HepG2 (cell line): ENCODE measurements at regions not wholly inside any gene's neighbourhood (a gene's known extent, or its start where the extent isn't known, plus 50 kb on each side); places are given as distances from the start of the nearest gene placed in this dataset.

ENCODE experiments used
- ATAC-seq: fragments of 200-7000 bp; cut with Tn5 transposase; 3 replicates; pipeline ENCODE4 v1.9.1; 2020; ENCODE audit warnings: mild to moderate bottlenecking, moderate library complexity
- BruUV-seq: library from RNA; stranded (reverse); fragments of 400-500 nt; replicated peaks from 2 replicates; lab custom pipeline; 2021; lab: Mats Ljungman, UMichigan
- CTCF ChIA-PET: fragments of 300-600 bp; formaldehyde crosslinking; extraction: SDS; loops from one replicate; lab custom pipeline; 2021; ENCODE audit warnings: low total read pairs, inconsistent platforms, low intra/inter-chr PET ratio; lab: Yijun Ruan, JAX
- POLR2A ChIA-PET: fragments of 350-600 bp; sonication (Branson Sonifier 250); formaldehyde crosslinking; loops from one replicate; lab custom pipeline; 2020; ENCODE audit warnings: antibody characterized with exemption, inconsistent platforms; lab: Yijun Ruan, JAX
- DNase-seq: peaks from one replicate; pipeline ENCODE4 v3.0.0-alpha.2; 2015; ENCODE audit warnings: low spot score
- FAIRE-seq: peaks from 3 replicates; lab custom pipeline; 2011; peaks lifted over from hg19 to GRCh38; lab: Jason Lieb, UNC
- H2AFZ ChIP-seq: one replicate; pipeline ENCODE4 v1.6.1; 2011; ENCODE audit warnings: low read length, inconsistent platforms
- H3K27ac ChIP-seq: fragments of 300-600 bp; 3 replicates; pipeline ENCODE4 v1.8.0; 2011; ENCODE audit warnings: mixed run types, mild to moderate bottlenecking, mixed read lengths, low read length, inconsistent platforms; ENCODE audit not compliant: insufficient read depth; ENCODE audit errors: extremely low read length
- H3K27me3 ChIP-seq, 2 experiments: fragments of 200-600 bp in 1 of 2; 2 replicates in 1 of 2; 3 replicates in 1 of 2; pipeline versions ENCODE4 v1.6.0 to v1.8.0; 2011; ENCODE audit warnings: low read length in 2 of 2, mild to moderate bottlenecking in 2 of 2, moderate library complexity in 2 of 2, inconsistent platforms in 1 of 2; ENCODE audit not compliant: insufficient read depth in 2 of 2, control insufficient read depth in 1 of 2
- H3K36me3 ChIP-seq, 2 experiments: fragments of 200-600 bp in 1 of 2; replicated peaks in 1 of 2; 2 replicates in 1 of 2; 3 replicates in 1 of 2; pipeline versions ENCODE4 v1.5.1 to v1.8.0; 2011; ENCODE audit warnings: low read length in 2 of 2, inconsistent platforms in 1 of 2; ENCODE audit not compliant: insufficient read depth in 2 of 2, control insufficient read depth in 1 of 2
- H3K4me1 ChIP-seq: 2 replicates; pipeline ENCODE4 v1.5.1; 2012; ENCODE audit warnings: low read length, inconsistent platforms; ENCODE audit not compliant: insufficient read depth
- H3K4me2 ChIP-seq: 2 replicates; pipeline ENCODE4 v1.6.0; 2011; ENCODE audit warnings: low read depth, low read length, inconsistent platforms
- H3K4me3 ChIP-seq, 3 experiments: fragments of 200-600 bp in 1 of 3; sonication (generic), shearing (Covaris generic) in 1 of 3; replicated peaks in 1 of 3; 2 replicates each; pipeline ENCODE4 v1.5.1; 2011 to 2016; ENCODE audit warnings: low read length in 3 of 3, inconsistent platforms in 2 of 3, low read depth in 2 of 3, mild to moderate bottlenecking in 2 of 3, control low read depth in 1 of 3, mixed read lengths in 1 of 3; ENCODE audit not compliant: insufficient read depth in 1 of 3
- H3K79me2 ChIP-seq: one replicate; pipeline ENCODE4 v1.6.1; 2011; ENCODE audit warnings: low read length, inconsistent platforms; ENCODE audit not compliant: insufficient read depth
- H3K9ac ChIP-seq: 2 replicates; pipeline ENCODE4 v1.6.0; 2011; ENCODE audit warnings: mild to moderate bottlenecking, low read depth, low read length, inconsistent platforms; ENCODE audit not compliant: insufficient read depth
- H3K9me3 ChIP-seq: 2 replicates; pipeline ENCODE4 v1.5.1; 2012; ENCODE audit warnings: mild to moderate bottlenecking, low read length
- H4K20me1 ChIP-seq: 2 replicates; pipeline ENCODE4 v1.6.0; 2011; ENCODE audit warnings: inconsistent platforms, mild to moderate bottlenecking, low read length, moderate library complexity; ENCODE audit not compliant: insufficient read depth
- BRD4 ChIP-seq: sonication (generic); formaldehyde crosslinking; IDR thresholded peaks from 2 replicates; pipeline ENCODE4 v1.4.0; 2020; ENCODE audit warnings: missing genetic modification reagents
- NFE2L1 ChIP-seq: sonication (generic); formaldehyde crosslinking; IDR thresholded peaks from 2 replicates; pipeline ENCODE4 v1.4.0; 2020; ENCODE audit warnings: missing genetic modification reagents, mild to moderate bottlenecking, borderline replicate concordance
- PHB2 ChIP-seq: fragments of 450-650 bp; IDR thresholded peaks from 2 replicates; pipeline ENCODE4 v1.6.1; 2018; ENCODE audit not compliant: partially characterized antibody
- ZNF547 ChIP-seq: sonication (generic); formaldehyde crosslinking; IDR thresholded peaks from 2 replicates; pipeline ENCODE4 v1.5.1; 2020; ENCODE audit warnings: mild to moderate bottlenecking, missing genetic modification reagents
- WGBS: methylation state at CpG from one replicate; pipeline ENCODE4 v1.1.6; 2017; ENCODE audit warnings: low lambda C conversion rate; 5-methylcytosine and 5-hydroxymethylcytosine counted together
- in situ Hi-C: cut with HindIII; loops from 2 replicates; pipeline ENCODE4 v1.10.0; 2017; ENCODE audit warnings: low pct_unique_long_range_greater_than_20kb; ENCODE audit not compliant: extremely low pct_ligation_motif_present
- intact Hi-C: fragments of 100-400 bp; cut with micrococcal nuclease; formaldehyde crosslinking; loops from one replicate; pipeline ENCODE4 v1.10.0; 2022; ENCODE audit not compliant: unreplicated experiment
- TF ChIP-seq, protein P1 (sequence below): sonication (generic); formaldehyde crosslinking; IDR thresholded peaks from 2 replicates; pipeline ENCODE4 v1.8.1; 2023; ENCODE audit warnings: missing genetic modification reagents, inconsistent platforms, borderline replicate concordance
- TF ChIP-seq, protein P2 (sequence below): sonication (generic); formaldehyde crosslinking; IDR thresholded peaks from 2 replicates; pipeline ENCODE4 v1.4.0; 2020; ENCODE audit warnings: missing genetic modification reagents

DNA sequence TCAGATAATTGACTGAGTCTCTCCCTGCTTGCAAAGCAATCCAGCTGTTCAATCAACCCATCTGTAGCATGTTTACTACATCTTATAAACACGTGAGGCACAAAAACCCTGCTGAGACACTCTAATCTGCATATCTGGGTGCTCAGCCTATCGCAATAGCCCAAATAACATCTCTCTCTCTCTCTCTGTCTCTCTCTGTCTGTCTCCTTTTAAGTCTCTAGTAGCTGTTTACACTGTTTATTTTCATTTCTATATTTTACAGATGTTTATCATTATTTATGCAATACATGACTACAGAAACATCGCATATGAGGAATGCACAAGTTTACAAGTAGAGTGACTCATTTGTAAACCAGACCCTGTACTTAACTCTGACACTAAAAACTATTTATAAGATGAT, 422.1 kb upstream of the DSEL start:
- TF ChIP-seq, protein P1, sequence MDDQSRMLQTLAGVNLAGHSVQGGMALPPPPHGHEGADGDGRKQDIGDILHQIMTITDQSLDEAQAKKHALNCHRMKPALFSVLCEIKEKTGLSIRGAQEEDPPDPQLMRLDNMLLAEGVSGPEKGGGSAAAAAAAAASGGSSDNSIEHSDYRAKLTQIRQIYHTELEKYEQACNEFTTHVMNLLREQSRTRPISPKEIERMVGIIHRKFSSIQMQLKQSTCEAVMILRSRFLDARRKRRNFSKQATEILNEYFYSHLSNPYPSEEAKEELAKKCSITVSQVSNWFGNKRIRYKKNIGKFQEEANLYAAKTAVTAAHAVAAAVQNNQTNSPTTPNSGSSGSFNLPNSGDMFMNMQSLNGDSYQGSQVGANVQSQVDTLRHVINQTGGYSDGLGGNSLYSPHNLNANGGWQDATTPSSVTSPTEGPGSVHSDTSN (CRISPR knock-in tag) = no peak
- TF ChIP-seq NFE2L1 (CRISPR knock-in tag) (no peak), PHB2 (no peak), BRD4 (CRISPR knock-in tag) (no peak), ZNF547 (CRISPR knock-in tag) (no peak)
- TF ChIP-seq, protein P2, sequence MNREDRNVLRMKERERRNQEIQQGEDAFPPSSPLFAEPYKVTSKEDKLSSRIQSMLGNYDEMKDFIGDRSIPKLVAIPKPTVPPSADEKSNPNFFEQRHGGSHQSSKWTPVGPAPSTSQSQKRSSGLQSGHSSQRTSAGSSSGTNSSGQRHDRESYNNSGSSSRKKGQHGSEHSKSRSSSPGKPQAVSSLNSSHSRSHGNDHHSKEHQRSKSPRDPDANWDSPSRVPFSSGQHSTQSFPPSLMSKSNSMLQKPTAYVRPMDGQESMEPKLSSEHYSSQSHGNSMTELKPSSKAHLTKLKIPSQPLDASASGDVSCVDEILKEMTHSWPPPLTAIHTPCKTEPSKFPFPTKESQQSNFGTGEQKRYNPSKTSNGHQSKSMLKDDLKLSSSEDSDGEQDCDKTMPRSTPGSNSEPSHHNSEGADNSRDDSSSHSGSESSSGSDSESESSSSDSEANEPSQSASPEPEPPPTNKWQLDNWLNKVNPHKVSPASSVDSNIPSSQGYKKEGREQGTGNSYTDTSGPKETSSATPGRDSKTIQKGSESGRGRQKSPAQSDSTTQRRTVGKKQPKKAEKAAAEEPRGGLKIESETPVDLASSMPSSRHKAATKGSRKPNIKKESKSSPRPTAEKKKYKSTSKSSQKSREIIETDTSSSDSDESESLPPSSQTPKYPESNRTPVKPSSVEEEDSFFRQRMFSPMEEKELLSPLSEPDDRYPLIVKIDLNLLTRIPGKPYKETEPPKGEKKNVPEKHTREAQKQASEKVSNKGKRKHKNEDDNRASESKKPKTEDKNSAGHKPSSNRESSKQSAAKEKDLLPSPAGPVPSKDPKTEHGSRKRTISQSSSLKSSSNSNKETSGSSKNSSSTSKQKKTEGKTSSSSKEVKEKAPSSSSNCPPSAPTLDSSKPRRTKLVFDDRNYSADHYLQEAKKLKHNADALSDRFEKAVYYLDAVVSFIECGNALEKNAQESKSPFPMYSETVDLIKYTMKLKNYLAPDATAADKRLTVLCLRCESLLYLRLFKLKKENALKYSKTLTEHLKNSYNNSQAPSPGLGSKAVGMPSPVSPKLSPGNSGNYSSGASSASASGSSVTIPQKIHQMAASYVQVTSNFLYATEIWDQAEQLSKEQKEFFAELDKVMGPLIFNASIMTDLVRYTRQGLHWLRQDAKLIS (CRISPR knock-in tag) = no peak
- ChIA-PET CTCF (no interaction called here), POLR2A (no interaction called here)
- no peak overlapping the region for H2AFZ ChIP-seq
- in situ Hi-C loops (no loop called here), intact Hi-C loops (no loop called here)
- H3K9ac ChIP-seq = no peak overlapping the region
- BruUV-seq = no TSS peak
- no peaks in the 10 kb centered on the region for H4K20me1 ChIP-seq
- no peak overlapping the region for H3K4me3 ChIP-seq
- FAIRE-seq (no peak), ATAC-seq (no peak), DNase-seq (no peak)
- 0% methylated on average over 3 of the region's 3 CpGs for WGBS
- no peaks in the 10 kb centered on the region for H3K4me1 ChIP-seq
- H3K4me2 ChIP-seq = no peak overlapping the region
- H3K36me3 ChIP-seq = no peaks in the 10 kb centered on the region
- H3K9me3 ChIP-seq = no peaks in the 10 kb centered on the region
- no peaks in the 10 kb centered on the region for H3K79me2 ChIP-seq
- no peaks in the 10 kb centered on the region for H3K27me3 ChIP-seq
- H3K27ac ChIP-seq = no peak overlapping the region
